Left colon (tissue), 2 donors: ENCODE measurements at regions not wholly inside any gene's neighbourhood (a gene's known extent, or its start where the extent isn't known, plus 50 kb on each side); places are given as distances from the start of the nearest gene placed in this dataset.

Experiments used
- ATAC-seq: fragments of 200-7000 bp; cut with Tn5 transposase; one replicate; pipeline ENCODE4 v1.9.1; 2020; ENCODE audit warnings: mild to moderate bottlenecking, moderate library complexity
- DNase-seq, 2 donors: peaks; one replicate each; pipeline ENCODE4 v3.0.0-alpha.2; 2020
- intact Hi-C, 2 donors: fragments of 100-400 bp; cut with DNase I in 1 of 2; cut with micrococcal nuclease in 1 of 2; formaldehyde crosslinking; loops; one replicate each; pipeline versions ENCODE4 v1.11.2 to v1.14.0; 2022; cut with DNase I, micrococcal nuclease
- donor health status: DM: no; HTN: no; CAD: no.
- donor health status: DM: yes; HTN: yes; CAD: no.

DNA sequence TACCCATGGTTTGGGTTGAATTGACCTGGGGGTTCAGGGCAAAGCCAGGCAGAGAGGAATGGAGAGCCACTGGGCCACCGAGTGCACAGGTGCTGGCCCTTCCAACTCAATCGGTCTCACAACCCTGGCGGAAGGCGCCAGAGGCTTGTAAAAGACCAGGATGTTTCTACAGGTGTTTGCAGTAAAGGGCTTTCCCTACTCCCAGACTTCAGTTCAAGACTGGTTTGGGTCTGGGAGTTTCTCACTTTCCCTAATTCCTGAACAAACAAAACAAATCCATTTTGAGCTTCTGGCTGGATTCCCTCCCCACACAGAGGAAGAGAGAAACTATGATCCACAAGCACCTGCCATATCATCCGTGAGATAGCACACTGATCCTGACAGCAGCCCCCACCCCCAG, 125.2 kb upstream of the KLF4 start:
- intact Hi-C loops, result no loop called here
- peak; percentile 68 for ATAC-seq
- peak; percentile 54 to 58 for DNase-seq

GRCh38 chr9:107613321-107613720, 123.8 kb upstream of the KLF4 start:
- peak; percentile 85 for ATAC-seq
- peak; percentile 52 to 62 for DNase-seq
- intact Hi-C loops, result no loop called here

GRCh38 chr9:107612136-107612535, 122.6 kb upstream of the KLF4 start:
- peak in 1 of 2 donors; percentile 63 for DNase-seq
- ATAC-seq, result no peak
- intact Hi-C loops, result no loop called here

DNA sequence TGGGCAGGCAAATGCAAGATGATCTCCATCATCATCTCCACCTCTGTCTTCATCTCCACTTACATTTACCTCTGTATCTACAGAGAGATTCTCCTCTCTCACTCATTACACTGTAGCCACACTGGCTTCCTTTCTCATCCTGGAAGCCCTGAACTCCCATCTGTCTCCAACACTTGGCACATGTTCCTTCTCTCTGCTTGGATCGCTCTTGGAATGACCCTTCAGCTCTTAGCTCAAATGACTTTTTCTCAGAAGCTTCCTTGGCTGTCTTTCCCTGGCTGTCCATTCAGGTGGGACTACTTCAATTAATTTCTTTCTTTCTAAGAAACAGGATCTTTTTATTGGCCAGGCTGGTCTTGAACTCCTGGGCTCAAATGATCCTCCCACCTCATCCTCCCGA, 120.0 kb upstream of the KLF4 start:
- DNase-seq (no peak), ATAC-seq (no peak)
- intact Hi-C loops, result no loop called here

DNA sequence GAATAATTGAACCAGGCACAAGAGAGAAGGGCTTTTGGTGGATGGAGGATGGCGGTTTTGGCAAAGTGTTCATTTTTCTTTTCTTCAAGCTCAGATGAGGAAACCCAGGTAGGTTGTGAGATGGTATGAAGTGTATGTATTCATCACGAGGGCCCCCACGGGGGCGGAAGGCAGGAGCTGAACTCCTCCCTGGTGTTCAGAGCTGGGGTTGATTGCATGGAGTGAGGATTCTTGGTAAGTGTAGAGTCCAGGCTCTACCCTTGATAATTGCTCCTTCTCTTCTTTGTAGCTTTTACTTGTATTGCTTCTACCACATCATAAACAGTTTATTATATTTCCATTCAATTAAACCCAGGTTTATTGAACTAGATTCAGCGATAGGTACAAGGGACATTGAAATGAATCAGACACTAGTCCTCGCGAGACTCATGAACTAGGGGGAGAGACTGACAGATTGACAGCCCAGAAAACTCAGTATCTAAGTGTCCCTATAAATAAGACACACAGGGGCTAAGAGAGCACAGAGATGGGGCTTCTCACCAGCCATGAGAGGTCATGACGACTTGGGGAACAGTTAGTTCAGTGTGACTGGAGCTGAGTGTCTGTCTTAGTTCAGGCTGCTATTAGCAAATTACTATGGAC, 116.7 kb upstream of the KLF4 start:
- DNase-seq, result peak; percentile 72 to 73
- peak; percentile 88 for ATAC-seq
- intact Hi-C loops, result no loop called here

DNA sequence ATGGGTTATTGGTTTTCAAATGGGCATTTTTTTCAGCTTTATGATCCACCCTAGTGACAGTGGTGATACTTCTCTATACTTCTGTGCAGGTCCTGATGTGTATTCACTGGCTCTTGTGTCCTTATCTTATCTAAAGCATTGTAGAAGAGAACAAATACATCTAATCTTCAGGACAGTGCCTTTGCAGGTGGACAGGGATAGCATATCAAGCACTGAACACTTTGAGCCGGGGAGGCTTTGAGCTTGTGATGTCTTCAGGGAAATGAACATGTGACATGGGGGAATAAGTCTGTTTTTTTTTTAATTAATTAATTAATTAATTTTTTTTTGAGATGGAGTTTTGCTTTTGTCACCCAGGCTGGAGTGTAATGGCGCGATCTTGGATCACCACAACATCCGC, 115.5 kb upstream of the KLF4 start:
- intact Hi-C loops, result no loop called here
- peak; percentile 36 for ATAC-seq
- DNase-seq, result no peak

DNA sequence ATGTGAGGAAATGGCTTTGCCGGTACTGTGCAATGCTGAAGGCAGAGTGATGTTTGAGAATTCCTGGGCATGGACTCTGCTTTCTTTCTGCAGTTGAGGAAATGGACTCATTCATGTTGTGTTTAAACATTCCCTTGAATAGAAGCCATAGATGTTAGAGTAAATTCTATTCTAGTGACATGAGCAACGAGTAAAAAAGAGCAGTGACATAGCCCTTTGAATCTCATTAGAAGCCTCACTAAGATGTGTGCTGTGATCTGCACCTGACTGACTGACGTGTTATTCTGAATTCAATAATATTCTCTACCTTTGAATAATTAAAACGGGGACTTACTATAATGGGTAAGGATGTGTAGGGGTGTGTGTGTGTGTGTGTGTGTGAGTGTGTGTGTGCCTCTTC, 113.7 kb upstream of the KLF4 start:
- DNase-seq, result no peak

DNA sequence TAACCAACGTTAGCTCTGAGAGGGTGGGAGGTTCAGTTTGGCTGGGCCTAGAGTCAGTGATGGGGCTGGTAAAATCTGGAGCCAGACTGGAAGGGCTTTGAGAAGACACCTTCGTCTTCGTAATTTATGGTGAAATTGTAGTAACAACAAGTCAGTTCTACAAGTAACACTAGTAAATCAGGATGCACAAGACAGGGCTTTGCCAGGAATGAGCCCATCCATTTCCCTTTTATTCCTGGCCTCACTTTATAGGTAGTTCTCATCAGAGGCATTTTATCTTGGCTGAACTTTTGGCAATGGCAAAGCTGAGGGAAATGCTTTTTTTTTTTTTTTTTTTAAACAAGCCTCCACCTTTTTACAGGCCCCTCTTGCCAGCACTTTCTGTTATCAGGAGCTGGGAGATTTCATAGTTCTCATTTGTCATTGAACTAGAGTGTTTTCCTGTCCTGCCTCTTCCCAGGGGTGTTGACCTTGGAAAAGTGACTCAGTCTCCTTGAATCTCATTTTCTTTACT, 110.5 kb upstream of the KLF4 start:
- peak; percentile 49 for ATAC-seq
- intact Hi-C loops, result no loop called here
- DNase-seq, result no peak

More for the DNA sequence above, 113.7 kb upstream of the KLF4 start:
- intact Hi-C loops, result no loop called here
- ATAC-seq, result no peak

DNA sequence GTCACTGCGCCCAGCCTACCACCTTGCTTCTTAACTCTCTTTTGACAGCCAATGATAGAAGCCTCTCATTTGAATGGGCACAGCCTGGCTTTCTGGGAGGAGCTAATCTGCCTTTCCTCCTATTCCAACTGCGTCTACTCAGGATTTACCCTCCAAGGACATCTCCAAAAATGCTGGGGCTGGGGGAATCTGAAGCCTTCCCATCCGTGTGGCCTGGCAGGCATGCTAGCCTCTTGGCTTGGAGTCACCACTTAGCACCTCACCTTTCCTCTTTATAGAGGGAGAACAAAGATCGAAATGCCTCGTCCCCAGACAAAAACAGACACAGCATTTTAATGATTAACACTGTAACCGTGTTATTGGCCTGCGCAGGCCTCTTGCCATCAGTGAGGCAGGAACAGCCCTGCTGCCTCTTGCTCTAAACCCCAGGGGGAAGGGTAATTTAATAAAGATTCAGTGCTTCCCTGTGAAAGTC, 108.2 kb upstream of the KLF4 start:
- DNase-seq, result peak; percentile 67 to 83
- intact Hi-C loops, result no loop called here
- peak; percentile 76 for ATAC-seq

DNA sequence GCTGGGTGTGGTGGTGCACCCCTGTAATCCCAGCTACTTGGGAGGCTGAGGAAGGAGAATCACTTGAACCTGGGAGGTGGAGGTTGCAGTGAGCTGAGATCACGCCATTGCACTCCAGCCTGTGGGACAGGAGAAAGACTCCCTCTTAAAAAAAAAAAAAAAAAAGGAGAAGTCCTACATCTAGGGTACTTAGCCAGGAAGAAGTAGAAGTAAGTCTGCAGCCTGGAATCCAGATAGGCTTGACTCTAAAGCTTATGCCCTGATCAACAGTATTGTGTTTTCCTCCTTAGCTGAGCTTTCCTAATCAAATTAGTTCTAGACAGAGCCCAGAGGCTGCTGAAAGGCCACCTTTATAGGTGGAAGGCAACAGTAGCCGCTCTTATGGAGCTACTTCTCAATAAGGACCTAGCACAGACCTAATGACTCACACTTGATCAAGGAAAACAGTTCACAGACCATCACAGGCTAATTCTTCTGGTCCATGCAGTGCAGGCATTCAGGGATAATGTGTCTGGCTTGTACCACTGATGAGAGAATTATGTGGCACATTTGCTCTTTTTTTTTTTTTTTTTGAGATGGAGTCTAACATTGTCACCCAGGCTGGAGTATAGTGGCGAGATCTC, 105.5 kb upstream of the KLF4 start:
- intact Hi-C loops, result no loop called here
- DNase-seq, result no peak
- no peak for ATAC-seq

- DNase-seq (no peak), ATAC-seq (peak; percentile 60)
- intact Hi-C loops, result no loop called here
Measured at GRCh38 chr9:107593224-107593870, 103.8 kb upstream of the KLF4 start.

- DNase-seq (no peak), ATAC-seq (no peak)
- intact Hi-C loops, result no loop called here
Measured at GRCh38 chr9:107592424-107592823, 102.9 kb upstream of the KLF4 start.

- intact Hi-C loops, result no loop called here
- no peak for DNase-seq
Measured at GRCh38 chr9:107591781-107592180, 102.2 kb upstream of the KLF4 start.

DNA sequence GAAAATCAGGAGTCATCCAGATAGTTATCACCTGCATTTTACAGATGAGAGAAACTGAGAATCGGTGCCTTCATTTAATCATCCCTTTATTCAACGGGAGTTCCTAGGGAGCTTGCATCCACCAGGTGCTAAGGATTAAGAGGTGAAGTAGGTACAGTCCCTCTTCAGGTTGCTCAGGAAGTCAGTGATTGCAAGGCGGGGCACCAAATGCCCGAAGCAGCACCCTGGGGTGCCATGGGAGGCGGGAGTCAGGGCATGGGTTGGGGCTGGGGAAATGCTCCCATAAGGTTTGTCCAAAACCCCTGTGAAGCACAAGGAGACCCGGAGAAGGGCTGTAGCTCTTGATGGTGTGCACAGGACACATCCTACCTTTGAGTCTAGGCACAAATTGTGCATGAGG, 98.8 kb upstream of the KLF4 start:
- DNase-seq, result no peak
- intact Hi-C loops, result no loop called here
- peak; percentile 17 for ATAC-seq

More at GRCh38 chr9:107591781-107592180, 102.2 kb upstream of the KLF4 start:
- ATAC-seq, result no peak

- peak; percentile 87 for ATAC-seq
- peak; percentile 84 to 90 for DNase-seq
- intact Hi-C loops, result no loop called here
Measured at GRCh38 chr9:107587191-107587963, 97.8 kb upstream of the KLF4 start.

- intact Hi-C loops, result no loop called here
- DNase-seq (no peak), ATAC-seq (no peak)
Measured at GRCh38 chr9:107586493-107586892, 96.9 kb upstream of the KLF4 start.

GRCh38 chr9:107585465-107585864, 95.9 kb upstream of the KLF4 start:
- ATAC-seq (no peak), DNase-seq (no peak)
- intact Hi-C loops, result no loop called here

DNA sequence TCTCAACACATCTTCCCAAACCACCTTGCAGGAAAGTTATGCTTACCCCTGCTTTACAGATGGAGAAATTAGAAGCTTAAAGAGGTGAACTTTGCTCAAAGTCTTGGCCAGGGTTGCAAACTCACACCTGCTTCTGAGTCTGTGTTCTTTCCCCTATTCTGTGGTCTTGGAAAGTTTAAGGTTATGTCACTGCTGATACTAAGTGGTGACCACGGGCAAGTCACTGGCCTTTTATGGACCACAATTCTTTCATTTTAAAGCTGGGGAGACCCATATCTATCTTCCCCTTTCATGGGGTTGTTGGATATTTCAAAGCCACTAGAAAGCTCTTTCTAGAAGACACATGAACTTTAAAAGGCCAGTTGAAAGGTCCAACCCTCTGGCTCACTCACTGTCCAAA, 95.4 kb upstream of the KLF4 start:
- ATAC-seq, result no peak
- DNase-seq, result no peak
- intact Hi-C loops, result no loop called here

DNA sequence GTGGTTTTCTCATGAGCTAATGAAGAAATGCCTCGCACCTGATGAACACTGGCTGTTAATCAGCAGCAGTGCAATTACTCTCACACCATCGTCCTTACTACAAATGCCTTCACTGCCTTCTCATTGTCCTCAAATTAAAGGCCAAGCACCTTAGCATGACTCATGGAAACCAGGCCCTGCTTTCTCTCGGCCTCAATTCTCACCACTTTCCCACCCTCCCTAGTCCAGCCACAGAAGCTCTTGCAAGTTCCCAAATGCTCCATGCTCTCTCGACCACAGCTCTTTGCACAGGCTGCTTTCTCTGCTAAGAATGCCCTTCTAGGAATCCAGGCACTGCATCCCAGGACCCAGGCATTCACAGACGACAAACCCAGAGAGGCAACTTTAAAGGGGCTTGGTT, 94.6 kb upstream of the KLF4 start:
- ATAC-seq, result no peak
- intact Hi-C loops, result no loop called here

More for the DNA sequence above, 94.6 kb upstream of the KLF4 start:
- no peak for DNase-seq
